T-helper 9 cell (primary cell): ENCODE measurements at regions not wholly inside any gene's neighbourhood (a gene's known extent, or its start where the extent isn't known, plus 50 kb on each side); places are given as distances from the start of the nearest gene placed in this dataset.

Experiments
- DNase-seq: peaks from one replicate; pipeline ENCODE4 v3.0.0-alpha.2; 2020

- no peak for DNase-seq
Measured at GRCh38 chr12:61854902-61855301, 405.3 kb upstream of the USP15 start.

DNA sequence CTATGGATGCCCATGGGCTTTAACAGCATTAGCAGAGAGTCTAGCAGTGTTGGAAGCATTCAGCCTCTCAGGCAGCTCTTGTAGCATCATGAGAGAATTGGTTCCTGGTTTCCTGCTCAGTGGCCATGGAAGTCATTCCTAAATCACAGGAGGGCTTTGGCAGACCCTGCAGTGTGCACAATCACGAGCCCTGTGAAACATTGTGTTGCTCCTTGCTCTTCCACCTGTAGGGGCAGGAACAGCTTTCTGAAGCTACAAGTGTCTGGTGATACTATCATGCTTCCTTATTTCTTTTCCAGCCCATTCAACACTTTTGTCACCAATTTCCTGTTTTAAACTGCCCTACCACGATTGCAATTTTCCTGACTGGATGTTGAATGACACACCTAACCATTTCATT is 402.2 kb upstream of the USP15 start:
- DNase-seq, result no peak

DNA sequence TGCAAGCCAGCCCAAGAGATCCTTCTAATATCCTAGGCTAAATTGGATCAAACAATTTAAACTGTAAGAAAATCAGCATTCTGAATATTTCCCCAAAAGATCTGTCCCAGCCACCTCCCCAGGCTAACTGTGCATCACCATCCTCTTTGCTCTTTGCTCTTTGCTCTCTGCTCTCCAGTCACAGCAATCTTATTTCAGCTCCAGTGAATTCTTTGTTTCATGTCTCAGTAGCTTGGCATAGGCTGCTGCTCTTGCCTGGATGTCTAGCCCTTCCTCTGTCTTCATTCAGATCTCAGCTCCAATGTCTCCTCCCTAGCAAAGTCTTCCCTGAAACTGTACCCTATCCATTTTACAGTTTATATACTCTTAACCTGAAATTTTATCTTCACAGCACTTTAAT is 399.8 kb upstream of the USP15 start:
- DNase-seq, result no peak

DNA sequence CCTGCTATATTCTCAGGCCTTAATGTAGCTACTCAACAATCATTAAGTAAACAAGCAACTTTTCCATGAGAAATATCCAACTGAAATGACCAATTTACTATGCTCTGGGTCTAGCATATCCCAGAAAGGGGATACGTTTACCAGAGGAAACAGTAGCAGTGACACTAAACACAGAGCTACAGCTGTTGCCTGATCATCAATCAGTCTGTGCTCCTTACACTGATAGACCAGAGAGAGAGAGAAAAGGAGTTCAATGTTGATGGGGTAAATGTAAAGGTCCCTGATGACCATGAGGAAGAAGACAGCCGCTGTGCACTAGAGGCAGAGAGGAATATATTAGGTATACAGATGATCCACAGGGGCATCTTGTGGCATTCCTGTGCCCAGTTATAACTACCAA is 397.2 kb upstream of the USP15 start:
- no peak for DNase-seq

GRCh38 chr12:61863811-61864210 is 396.4 kb upstream of the USP15 start:
- no peak for DNase-seq

DNA sequence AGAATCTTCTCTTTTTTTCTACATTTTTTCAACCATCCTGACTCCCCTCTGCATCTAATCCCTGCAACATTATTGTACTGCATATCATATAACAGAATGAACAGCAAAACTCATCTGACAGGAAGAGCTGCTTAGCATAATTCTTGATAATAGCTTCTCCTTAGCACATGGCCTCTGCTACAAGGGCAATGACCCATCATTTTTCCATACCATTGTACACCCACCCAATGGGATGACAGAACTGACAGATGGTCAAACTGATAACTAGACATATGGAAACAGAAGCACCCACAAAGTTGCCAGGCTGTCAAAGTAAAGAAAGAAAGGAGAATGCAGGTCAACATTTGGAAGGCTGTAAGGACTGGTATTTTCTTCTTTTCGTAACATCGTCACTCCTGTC is 390.4 kb upstream of the USP15 start:
- no peak for DNase-seq

GRCh38 chr12:61870658-61871484 is 389.3 kb upstream of the USP15 start:
- DNase-seq, result no peak

DNA sequence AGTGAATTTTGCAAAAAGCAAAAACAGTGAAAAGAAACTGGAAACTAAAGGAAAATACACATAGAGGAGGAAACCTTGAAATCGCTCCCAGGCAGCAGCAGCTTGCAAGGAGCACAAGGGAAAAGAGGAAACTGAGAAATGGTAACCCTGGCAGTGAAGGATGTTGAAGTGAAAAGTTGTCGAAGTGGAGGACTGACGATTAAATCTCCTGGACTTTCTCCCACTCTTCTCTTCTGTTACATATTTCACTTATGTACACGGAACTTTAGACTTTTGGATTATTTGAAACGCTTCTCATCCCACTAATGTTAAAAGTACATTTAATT is 388.8 kb upstream of the USP15 start:
- no peak for DNase-seq

DNA sequence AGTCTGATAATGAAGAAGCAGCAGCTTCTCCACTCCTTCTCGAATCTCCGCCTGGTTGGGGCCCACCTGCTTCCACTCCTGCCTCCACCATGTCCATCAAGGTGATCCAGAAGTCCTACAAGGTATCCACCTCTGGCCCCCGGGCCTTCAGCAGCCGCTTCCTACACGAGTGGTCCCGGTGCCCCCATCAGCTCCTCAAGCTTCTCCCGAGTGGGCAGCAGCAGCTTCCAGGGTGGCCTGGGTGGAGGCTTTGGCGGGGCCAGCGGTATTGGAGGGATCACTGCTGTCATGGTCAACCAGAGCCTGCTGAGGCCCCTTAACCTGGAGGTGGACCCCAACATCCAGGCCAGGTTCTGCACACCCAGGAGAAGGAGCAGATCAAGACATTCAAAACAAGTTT is 381.0 kb upstream of the USP15 start:
- no peak for DNase-seq

- no peak for DNase-seq
Measured at GRCh38 chr12:61880186-61880585, 380.0 kb upstream of the USP15 start.

DNA sequence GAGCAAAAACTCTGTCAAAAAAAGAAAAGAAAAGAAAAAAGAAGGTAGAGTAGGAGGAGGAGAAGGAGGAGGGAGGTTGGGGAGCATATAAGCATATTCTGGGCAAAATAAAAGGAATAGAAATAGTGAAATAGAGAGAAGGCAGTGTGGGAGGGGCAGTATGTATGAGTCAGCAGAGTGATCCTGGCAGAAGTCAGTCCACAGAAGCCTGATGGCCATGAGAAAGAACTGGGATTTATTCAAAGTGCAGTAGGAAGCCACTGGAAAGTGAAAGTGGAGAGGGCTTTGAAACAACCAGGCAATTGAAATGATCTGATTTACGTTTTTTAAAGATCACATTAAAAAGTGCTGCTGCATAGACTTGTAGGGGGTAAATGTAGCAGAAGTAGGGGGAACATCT is 368.6 kb upstream of the USP15 start:
- no peak for DNase-seq

GRCh38 chr12:61894168-61894567 is 366.0 kb upstream of the USP15 start:
- no peak for DNase-seq

DNA sequence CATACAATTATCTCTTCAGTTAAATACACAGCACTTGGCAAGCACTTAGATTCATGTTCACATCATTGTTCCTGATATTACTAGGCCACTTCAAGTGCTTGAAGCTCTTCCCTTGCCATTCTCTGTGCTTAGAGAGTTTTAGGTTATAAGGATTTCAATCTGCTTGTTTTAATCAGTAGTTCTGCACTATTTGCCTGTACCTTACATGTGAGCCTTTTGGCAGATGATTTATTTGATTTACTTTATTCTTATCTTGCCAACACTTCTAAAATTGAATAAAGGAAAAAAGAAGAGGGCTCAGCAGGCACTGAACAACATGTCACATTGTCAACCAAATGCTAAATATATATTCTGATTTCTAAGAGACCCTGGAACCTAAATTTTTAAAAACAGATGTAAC is 363.8 kb upstream of the USP15 start:
- no peak for DNase-seq

DNA sequence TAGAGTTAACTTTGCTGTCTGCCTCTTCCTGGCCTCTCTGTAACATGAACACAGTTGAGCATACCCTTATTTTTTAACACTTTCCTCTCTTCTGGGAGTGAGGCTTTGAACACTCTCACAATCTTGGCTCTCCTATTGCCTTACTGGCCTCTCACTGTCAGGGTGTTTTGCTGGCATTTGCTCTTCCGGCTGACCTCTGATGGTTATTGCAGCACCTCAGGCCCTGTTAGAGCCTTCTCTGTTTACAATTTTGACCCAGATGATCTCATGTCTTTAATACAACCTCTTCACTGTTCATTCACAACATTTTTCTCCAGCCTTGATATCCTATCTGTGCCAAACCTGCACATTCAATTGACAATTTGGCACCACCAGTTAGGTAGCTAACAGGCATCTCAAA is 357.8 kb upstream of the USP15 start:
- no peak for DNase-seq

GRCh38 chr12:61911113-61911512 is 349.1 kb upstream of the USP15 start:
- DNase-seq, result no peak

DNA sequence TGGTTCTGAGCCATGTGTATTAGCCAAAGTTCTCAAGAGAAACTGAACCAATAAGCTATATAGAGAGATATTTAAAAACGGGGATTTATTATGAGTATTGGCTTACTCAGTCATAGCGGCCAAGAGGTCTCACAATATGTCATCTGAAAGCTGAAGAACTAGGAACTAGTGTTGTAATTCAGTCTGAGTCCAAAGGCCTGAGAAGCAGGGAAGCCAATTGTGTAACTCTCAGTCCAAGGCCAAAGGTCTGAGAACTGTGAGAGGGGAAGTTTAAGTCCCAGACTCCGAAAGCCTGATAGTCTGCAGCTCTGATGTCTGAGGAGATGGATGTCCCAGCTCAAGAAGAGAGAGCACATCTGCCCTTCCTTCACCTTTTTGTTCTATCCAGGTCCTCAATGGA is 344.8 kb upstream of the USP15 start:
- DNase-seq, result no peak

DNA sequence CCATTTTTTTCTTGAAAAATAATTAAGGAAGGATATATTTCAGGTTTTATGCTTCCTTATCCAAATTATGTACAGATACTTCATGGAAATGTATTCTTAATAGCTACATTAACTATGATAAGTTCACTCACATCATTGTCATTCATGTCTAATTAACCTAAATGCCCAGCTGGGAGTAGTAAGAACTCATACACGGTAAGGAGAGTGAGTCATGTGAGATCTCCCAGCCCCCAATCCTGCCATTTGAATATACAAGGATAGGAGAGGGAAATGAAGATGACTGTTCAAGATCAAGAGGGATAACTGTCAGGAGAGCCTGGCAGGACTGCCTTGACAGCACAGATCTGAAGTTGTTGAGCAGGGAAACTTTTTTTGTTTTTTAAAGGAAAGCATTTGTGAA is 343.4 kb upstream of the USP15 start:
- no peak for DNase-seq

- no peak for DNase-seq
Measured at GRCh38 chr12:61919686-61920085, 340.5 kb upstream of the USP15 start.

GRCh38 chr12:61920230-61920629 is 340.0 kb upstream of the USP15 start:
- DNase-seq, result no peak

DNA sequence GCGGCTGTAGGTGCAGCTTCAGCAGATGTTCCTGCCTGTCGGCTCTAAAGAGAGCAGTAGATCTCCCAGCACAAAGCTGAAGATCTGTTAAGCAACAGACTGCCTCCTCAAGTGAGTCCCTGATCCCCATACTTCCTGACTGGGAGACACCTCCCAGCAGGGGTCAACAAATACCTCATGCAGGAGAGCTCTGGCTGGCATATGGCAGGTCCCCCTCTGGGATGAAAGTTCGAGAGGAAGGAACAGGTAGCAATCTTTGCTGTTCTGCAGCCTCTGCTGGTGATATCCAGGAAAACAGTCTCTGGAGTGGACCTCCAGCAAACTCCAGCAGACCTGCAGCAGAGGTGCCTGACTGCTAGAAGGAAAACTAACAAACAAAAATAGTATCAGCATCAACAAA is 337.1 kb upstream of the USP15 start:
- no peak for DNase-seq

GRCh38 chr12:61934564-61934963 is 325.6 kb upstream of the USP15 start:
- no peak for DNase-seq

- DNase-seq, result no peak
Measured at GRCh38 chr12:61939977-61940376, 320.2 kb upstream of the USP15 start.

DNA sequence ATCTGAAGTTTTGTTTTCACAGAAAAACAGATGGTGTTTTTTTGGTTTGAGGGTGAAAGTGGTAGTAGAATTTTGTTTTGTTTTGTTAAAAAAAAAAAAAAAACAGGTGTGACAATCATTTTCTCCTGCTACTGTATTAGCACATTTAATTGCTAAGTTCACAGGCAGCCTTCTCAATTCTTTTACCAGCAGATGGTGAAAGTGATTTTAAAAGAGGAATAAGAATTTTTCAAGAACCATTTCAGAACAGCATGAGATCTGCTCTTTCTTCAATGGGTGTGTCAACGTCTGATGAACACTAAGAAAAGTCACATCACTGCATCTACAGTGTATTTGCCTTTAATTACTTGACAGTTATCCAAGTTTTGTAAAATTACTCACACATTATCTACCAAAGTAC is 303.7 kb upstream of the USP15 start:
- DNase-seq, result no peak

DNA sequence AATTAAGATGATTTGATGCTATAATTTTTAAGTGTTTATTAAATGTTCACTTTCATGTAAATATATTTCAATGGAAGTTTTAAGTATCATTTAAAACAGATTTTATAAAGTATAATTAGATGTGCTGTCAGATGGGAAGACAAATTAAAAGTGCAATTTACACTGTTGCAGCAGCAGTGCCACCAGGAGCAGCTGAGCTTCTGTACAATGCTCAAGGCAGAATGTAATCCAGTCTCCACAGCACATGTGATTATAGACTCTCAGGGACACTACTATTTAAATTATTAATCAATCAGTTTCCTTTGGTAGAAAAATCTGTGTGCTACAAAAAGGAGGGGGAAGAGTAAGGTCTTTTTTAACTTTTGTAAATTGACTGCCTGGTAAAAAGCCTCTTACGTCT is 285.7 kb upstream of the USP15 start:
- no peak for DNase-seq

GRCh38 chr12:61985830-61986229 is 274.4 kb upstream of the USP15 start:
- DNase-seq, result no peak

DNA sequence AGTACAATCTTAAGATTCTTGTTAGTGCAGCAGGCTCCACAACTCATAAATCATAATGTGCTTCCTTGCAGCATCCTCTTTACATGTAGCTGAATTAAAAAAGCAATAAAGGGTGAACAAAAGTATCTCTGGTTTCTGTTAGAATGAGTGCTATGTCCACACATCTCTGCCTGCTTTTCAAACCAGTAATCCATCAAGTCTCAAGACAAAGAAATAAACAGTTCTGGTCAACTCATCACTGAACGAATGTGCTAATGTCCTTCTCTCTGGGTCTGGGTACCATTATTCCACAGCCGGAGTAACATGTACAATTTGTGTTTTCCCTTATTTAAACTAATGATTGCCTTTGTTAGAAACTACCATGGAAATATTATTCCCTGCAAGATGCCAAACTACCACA is 273.0 kb upstream of the USP15 start:
- no peak for DNase-seq
